HG03432 (cell line): ENCODE measurements at regions not wholly inside any gene's neighbourhood (a gene's known extent, or its start where the extent isn't known, plus 50 kb on each side); places are given as distances from the start of the nearest gene placed in this dataset.
"Not testable (repeated sequence)": the region's sequence is repeated elsewhere in the genome, so short reads cannot be mapped to it uniquely, and the experiment has no call there.

ENCODE experiments used
- ATAC-seq: cut with Tn5 transposase; IDR thresholded peaks from one replicate; pipeline ENCODE4 v1.9.1; 2021; ENCODE audit warnings: mild to moderate bottlenecking, moderate library complexity; ENCODE audit not compliant: unreplicated experiment

GRCh38 chr1:146521804-146522203, 293.0 kb upstream of the NOTCH2NLA start:
- not testable (repeated sequence) for ATAC-seq

DNA sequence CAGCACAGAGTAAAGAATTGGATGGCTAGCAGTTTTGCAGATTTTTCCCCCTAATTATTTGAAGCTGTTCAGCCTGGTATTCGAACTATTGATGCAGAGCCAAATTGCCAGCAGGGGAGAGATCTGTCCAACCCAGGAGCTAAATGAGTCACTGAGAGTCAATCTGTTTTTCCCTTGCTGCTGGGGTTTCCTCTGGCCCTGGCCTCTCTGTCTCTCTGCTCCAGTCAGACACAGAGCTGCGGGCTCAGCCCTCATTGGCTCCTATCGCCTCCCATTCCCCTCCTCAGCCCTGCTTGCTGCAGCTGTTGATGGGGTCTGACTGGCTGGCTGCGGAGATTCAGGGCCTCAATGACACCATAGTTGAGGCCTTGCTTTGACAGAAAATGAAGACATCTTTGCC, 284.9 kb upstream of the NOTCH2NLA start:
- ATAC-seq: not testable (repeated sequence)

GRCh38 chr1:146511047-146511777, 282.4 kb upstream of the NOTCH2NLA start:
- ATAC-seq: not testable (repeated sequence)

GRCh38 chr1:146510248-146510983, 281.6 kb upstream of the NOTCH2NLA start:
- not testable (repeated sequence) for ATAC-seq

- ATAC-seq: not testable (repeated sequence)
These were observed 275.3 kb upstream of the NOTCH2NLA start for GRCh38 chr1:146504121-146504520.

GRCh38 chr1:146487555-146487954, 258.7 kb upstream of the NOTCH2NLA start:
- ATAC-seq: not testable (repeated sequence)

DNA sequence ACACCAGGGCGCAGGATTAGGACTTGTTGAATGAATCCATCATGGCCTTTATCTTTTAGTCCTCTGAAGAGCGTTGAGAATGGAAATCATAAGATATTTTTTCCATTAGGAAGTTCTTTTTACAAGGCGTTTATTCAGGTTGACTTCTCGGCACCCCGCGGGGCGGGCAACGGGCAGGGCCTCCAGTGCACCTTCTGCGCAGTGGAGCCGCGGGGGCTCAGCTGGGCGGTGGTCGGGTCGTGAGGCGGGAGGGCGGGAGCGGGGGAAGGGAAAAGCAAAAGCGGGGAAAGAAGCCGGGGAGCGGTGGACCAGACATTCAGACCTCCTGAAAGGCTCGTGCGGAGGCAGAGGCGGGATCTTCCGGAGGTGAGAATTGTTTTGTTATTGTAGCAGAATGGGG, 258.3 kb upstream of the NOTCH2NLA start:
- not testable (repeated sequence) for ATAC-seq

DNA sequence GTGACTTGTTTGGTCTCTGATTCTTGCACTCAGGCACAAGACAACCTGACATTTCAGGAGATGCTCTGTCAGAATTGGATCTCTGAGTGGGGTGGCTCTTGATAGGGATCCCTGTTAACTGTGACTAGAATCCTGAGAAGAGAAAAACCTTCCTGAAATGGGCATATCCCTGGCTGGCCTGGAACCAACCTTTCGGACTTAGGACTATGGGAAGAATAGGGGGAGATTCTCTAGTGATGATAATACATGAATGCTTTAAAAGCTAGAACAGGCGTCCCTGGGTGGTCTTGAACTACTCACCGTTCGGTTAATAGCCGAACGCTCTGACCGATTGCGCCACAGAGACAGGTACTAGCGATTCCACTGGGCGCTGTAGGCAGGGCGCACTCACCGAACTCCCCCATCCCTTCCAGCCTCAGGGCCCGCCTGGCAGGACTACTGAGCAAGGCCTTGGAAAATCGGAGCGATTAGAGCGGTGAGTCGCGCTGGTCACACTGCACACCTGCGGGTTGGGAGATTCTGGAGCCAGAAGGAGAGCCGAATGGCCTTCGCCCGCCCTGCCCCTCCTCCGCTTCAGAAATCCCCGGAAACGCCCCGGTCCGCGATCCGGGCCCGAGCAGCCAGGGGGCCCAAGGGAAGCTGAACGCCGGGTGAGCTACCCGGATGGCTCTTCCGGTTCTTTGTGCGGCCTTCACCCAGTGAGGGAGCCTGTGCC, 257.6 kb upstream of the NOTCH2NLA start:
- ATAC-seq: not testable (repeated sequence)

- ATAC-seq: not testable (repeated sequence)
These were observed 255.4 kb upstream of the NOTCH2NLA start for GRCh38 chr1:146484195-146484594.

GRCh38 chr1:146479188-146479587, 250.4 kb upstream of the NOTCH2NLA start:
- not testable (repeated sequence) for ATAC-seq

- not testable (repeated sequence) for ATAC-seq
These were observed 249.4 kb upstream of the NOTCH2NLA start for GRCh38 chr1:146478125-146478720.

GRCh38 chr1:146475086-146475485, 246.3 kb upstream of the NOTCH2NLA start:
- ATAC-seq: not testable (repeated sequence)

DNA sequence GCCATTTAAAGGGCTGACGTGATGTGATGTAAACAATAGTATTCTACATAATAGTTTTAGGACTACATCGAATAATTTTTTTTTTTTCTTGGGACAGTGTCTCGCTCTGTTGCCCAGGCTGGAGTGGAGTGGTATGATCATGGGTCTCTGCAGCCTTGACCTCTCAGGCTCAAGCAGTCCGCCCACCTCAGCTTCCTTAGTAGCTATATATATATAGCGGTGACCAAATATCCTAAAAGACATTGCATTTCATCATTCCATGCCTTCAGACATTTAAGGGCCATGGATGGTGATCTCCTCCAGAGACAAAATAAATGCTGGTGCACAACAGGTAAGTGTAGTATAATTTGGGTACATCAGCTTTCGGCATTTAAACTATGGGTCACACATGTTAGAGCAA, 245.4 kb upstream of the NOTCH2NLA start:
- not testable (repeated sequence) for ATAC-seq

DNA sequence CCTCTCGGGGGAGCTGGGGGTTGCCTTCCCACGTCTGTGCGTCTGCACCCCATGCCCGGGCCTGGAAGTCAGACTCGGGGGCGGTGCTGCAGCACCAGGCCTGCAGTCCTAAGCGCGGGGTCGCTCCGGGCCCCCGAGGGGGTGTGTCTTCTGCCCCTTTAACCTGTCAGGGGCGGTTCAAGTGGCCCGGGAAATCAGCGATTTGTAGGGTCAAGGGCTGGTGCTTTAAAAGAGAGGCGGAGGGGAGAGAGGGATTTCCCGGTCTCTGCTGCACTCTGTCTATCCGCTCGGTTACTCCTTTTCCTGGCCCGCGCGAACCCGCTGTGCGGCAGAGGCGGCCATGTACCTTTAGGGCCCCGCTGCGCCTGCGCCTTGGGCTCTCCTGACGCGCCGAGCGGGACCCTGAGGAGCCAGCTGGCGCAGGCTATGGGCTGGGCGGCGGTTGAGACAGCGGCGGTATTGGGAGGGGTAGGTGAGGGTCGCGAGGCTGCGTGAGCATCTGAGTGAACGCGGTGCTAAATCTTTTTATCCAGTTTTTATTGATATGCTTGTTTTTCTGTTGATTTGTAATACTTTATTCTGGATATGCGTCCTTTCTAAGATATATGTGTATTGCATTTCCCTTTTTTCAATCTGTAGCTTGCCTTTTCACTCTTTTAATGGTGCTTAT, 243.5 kb upstream of the NOTCH2NLA start:
- peak; percentile 89 for ATAC-seq

GRCh38 chr1:146459939-146460338, 231.1 kb upstream of the NOTCH2NLA start:
- not testable (repeated sequence) for ATAC-seq

- not testable (repeated sequence) for ATAC-seq
These were observed 230.5 kb upstream of the NOTCH2NLA start for GRCh38 chr1:146459308-146459707.

DNA sequence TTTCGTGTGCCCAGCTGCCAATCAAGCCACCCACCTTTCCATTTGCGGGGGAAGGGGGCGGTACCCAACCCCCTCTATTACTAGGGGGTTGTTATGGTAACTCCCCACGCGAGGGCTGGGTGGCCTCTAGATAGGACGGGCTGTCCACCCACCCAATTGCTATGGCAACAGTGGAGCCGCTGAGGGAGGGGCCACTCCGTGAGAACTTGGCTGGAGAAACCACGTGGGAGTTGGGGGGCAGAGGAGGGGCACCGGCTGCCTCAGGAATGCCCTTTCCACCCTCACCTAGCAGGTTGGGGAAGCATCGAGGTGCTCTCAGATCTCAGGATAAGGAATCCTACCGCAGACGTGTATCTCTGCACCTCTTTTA, 220.0 kb upstream of the NOTCH2NLA start:
- ATAC-seq: not testable (repeated sequence)

- ATAC-seq: not testable (repeated sequence)
These were observed 219.5 kb upstream of the NOTCH2NLA start for GRCh38 chr1:146448212-146448876.

- ATAC-seq: not testable (repeated sequence)
These were observed 215.0 kb upstream of the NOTCH2NLA start for GRCh38 chr1:146443871-146444222.
